ENCODE measurements at regions not wholly inside any gene's neighbourhood (a gene's known extent, or its start where the extent isn't known, plus 50 kb on each side); places are given as distances from the start of the nearest gene placed in this dataset.

DNA sequence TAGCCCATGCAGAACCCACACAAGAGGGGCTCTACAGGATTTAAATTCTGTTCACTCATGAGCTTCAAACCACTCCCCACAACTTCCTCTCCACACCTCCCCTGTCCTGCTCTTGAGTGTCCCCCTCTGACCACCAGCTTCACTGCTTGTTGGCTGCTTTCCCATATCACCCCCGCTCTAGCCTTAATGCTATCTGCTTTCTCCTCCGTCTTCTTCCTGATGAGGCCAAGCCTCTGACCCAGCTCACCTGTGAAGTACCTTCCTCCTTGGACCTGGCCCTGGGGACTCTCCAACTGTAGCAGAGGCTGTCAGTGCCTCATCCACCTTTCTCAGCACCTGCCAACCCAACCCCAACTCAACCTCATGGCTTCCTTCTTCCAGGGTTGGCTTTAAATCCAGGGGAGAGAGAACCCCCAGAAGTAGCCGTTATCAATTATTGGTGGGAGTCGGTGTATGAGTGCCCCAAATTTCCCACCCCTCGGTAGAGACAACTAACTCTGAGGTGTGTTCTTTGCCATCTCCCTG lies 174.8 kb downstream of the MINAR1 start:
- no peak overlapping the region for H2AFZ ChIP-seq (ENCODE audit: low read length)
- H2BK12ac ChIP-seq (ENCODE audit: insufficient read length, low read depth, low read length), result no peak overlapping the region
- H2BK5ac ChIP-seq (ENCODE audit: insufficient read length, low read length), result no peak overlapping the region
- H2BK15ac ChIP-seq (ENCODE audit: low read depth, low read length), result no peak overlapping the region
- H3K79me2 ChIP-seq (ENCODE audit: insufficient read depth, low read length), result no peaks in the 10 kb centered on the region
- no peak overlapping the region for H2AK5ac ChIP-seq (ENCODE audit: insufficient read length, low read length)
- H4K8ac ChIP-seq (replicated peaks; ENCODE audit: insufficient read length, low read depth, low read length), result no peak overlapping the region
- no peak overlapping the region for H3K4ac ChIP-seq (ENCODE audit: low read depth, low read length)
- no peak overlapping the region for H3K9ac ChIP-seq (ENCODE audit: extremely low read depth, insufficient read length, low read length)
- H3K4me1 ChIP-seq (ENCODE audit: insufficient read depth, low read length), result no peaks in the 10 kb centered on the region
- no peak overlapping the region for H3K56ac ChIP-seq (ENCODE audit: insufficient read length, low read depth, low read length)
- no peak for DNase-seq
- H3K9me3 ChIP-seq (ENCODE audit: control insufficient read depth, low read depth, low read length), result no peaks in the 10 kb centered on the region
- H3K14ac ChIP-seq (ENCODE audit: insufficient read depth, low read length), result no peak overlapping the region
- no peak overlapping the region for H3T11ph ChIP-seq (ENCODE audit: low read length)
- H3K27me3 ChIP-seq (ENCODE audit: insufficient read depth, low read length), result no peaks in the 10 kb centered on the region
- no peak overlapping the region for H3K27ac ChIP-seq (ENCODE audit: insufficient read length, low read depth, low read length)
- TF ChIP-seq, protein P1, sequence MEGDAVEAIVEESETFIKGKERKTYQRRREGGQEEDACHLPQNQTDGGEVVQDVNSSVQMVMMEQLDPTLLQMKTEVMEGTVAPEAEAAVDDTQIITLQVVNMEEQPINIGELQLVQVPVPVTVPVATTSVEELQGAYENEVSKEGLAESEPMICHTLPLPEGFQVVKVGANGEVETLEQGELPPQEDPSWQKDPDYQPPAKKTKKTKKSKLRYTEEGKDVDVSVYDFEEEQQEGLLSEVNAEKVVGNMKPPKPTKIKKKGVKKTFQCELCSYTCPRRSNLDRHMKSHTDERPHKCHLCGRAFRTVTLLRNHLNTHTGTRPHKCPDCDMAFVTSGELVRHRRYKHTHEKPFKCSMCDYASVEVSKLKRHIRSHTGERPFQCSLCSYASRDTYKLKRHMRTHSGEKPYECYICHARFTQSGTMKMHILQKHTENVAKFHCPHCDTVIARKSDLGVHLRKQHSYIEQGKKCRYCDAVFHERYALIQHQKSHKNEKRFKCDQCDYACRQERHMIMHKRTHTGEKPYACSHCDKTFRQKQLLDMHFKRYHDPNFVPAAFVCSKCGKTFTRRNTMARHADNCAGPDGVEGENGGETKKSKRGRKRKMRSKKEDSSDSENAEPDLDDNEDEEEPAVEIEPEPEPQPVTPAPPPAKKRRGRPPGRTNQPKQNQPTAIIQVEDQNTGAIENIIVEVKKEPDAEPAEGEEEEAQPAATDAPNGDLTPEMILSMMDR (conservative IDR thresholded peaks at IDR 0.05), result no peak
- Mint-ChIP-seq H3K4me3 (no peak overlapping the region), H3K9me3 (no peaks in the 10 kb centered on the region), H3K4me1 (no peaks in the 10 kb centered on the region), H3K27ac (no peak overlapping the region), H3K27me3 (ENCODE audit: low read depth) (peaks cover 3% of the 10 kb centered on the region; the same call in 1 of the 2 replicates), H3K36me3 (ENCODE audit: insufficient read depth in 1 of 3, low read depth in 3 of 3) (no peaks in the 10 kb centered on the region)
- no peaks in the 10 kb centered on the region for H3K79me1 ChIP-seq (ENCODE audit: insufficient read depth, low read depth, low read length, poor library complexity, severe bottlenecking)
- H3K4me2 ChIP-seq (ENCODE audit: insufficient read depth, insufficient read length, low read length), result no peak overlapping the region
- no peak overlapping the region for H2BK20ac ChIP-seq (ENCODE audit: low read depth, low read length, poor library complexity, severe bottlenecking)
- H4K5ac ChIP-seq (ENCODE audit: insufficient read length, low read depth, low read length), result no peak overlapping the region
- no peaks in the 10 kb centered on the region for H4K20me1 ChIP-seq (ENCODE audit: control insufficient read depth, insufficient read depth, insufficient read length)
- H3K23ac ChIP-seq (ENCODE audit: insufficient read length, low read depth, low read length), result no peak overlapping the region
- WGBS (ENCODE audit: extremely low coverage, insufficient read length, low lambda C conversion rate), result no CpG with 5 or more reads among the region's 5 CpGs
- H2BK120ac ChIP-seq (ENCODE audit: low read depth, low read length, poor library complexity, severe bottlenecking), result no peak overlapping the region
- H4K91ac ChIP-seq (ENCODE audit: insufficient read length, low read depth, low read length), result no peak overlapping the region
- no peak overlapping the region for H3K18ac ChIP-seq (ENCODE audit: insufficient read length, low read depth, low read length)
- no peaks in the 10 kb centered on the region for H3K23me2 ChIP-seq (ENCODE audit: insufficient read length, low read depth, low read length, poor library complexity, severe bottlenecking)
